ENCODE measurements at regions not wholly inside any gene's neighbourhood (a gene's known extent, or its start where the extent isn't known, plus 50 kb on each side); places are given as distances from the start of the nearest gene placed in this dataset.
A peak's percentile ranks its signal among the peaks of the same experiment; 100 is the strongest.

DNA sequence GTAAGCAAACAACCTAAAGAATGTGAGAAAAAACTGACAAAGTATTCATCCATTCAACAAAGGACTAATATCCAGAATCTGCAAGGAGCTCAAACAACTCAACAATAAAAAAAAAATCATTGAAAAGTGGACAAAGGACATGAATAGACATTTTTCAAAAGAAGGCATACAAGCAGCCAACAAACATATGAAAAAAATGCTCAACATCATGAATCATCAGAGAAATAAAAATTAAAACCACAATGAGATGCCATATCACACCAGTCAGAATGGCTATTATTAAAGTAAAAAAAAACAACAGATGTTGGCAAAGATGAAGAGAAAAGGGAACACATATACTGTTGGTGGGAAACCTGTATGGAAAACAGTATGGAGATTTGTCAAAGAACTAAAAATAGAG, 120.7 kb upstream of the ADGRL3 start:
- no peak for DNase-seq

DNA sequence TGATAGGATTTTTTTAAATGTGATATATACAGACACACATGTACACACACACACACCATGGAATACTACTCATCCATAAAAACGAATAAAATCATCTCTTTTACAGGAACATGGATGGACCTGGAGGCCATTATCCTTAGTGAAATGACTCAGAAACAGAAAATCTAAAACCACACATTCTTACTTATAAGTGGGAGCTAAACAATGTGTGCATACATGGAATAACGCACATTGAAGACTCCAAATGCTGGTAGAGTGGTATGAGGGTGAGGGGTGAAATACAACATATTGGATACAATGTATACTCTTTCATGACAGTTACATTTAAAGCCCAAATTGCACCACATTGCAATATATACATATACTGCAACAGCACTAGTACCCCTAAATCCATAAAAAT, 120.2 kb upstream of the ADGRL3 start:
- no peak for DNase-seq

DNA sequence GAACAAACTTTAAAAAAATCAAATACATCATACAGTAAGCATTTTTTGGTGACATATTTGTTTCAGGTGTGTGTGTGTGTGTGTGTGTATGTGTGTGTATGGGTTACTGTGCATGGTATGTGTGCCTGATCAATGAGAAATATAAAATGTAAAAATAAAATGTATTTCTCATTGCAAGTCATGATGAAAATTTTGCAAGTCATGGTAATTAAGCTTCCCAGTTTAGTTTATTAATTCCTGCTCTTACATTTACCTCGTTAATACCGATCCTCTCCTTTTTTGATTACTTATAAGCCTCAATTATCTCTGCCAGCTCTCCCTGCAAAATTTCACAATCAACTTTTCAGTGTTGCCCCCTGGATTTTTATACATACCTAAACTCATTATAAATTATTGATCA, 114.6 kb upstream of the ADGRL3 start:
- DNase-seq = no peak

DNA sequence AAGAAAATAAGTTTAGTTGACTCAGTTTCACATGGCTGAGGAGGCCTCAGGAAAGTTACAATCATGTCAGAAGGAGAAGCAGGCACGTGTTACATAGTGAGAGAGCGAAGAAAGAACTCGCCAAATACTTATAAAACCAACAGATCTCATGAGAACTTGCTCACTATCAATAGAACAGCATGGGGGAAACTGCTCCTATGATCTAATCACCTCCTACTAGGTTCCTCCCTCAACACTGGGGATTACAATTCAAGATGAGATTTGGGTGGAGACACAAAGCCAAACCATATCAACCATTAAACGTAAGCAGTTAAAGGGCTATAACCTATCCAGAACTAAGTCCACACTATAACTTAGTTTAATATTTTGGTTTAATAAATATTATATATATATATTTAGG, 113.8 kb upstream of the ADGRL3 start:
- no peak for DNase-seq

DNA sequence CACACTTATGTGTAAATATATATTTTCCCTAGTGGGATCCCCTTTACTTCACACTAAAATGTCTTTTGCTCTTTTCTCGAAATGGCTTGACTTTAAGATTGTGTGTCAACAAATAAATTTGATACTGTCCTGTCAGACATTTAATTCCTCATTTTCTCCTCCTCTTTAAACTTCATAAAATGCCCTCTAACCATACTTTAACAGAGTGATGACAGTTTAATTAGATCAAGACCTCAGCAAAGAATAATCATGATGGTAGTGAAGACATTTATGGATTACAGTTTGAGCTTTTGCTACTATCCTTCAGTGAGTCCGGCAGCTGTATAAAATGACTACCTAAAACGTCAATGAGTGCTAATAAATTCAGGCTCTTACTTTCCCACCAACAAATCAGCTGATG, 113.1 kb upstream of the ADGRL3 start:
- DNase-seq = no peak

DNA sequence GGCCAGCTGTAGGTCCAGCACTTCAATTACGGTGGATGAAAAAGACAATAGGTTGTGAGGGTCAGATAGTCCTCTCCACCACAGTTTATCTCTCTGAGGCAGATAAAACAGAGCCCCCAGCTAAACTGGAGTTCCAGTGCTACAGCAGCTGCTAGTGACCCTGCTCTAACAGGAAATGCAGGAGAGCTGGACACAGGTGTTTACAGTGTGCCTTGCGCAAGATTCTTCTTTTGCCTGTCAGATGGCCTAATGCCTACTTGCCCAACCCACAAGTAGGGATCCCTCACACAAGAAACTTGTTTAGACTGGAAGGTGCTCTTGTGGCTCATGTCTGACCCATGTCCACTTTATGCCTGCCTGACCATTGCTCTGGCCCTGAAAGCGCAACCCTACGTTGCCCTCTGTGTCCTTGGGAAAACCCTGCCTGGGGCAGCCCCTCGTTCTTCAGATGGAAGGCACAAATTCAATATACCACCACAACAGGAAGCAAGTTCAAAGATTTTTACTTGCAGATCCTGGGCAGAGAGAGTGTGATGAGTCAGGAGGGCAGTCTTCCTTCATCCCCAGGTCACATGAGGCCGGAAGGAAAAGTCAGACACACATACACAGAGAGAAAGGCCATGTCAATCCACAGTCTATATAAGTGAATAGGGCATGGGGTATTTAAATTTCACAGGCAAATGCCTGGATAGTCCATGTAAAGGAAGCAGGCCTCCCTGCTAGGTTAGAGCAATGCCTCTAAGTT, 105.1 kb upstream of the ADGRL3 start:
- DNase-seq = no peak

DNA sequence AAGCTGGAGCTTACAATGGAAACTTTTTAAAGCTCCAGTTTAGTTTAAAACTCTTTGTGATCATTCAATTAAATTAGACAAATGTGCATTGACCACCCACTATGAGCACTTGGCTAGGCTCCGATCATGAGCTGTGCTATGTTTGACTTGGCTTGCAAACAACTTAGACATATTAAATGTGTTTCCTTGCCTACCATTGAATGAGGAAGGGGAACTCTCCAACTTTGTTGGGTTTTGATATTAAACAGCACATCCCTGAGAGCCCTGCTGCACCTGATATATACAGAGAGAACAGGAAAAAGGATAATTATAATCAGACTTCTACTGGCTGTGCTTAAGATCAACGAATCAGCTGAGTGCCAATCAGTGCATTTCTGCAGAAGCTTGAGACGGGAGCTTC, 71.4 kb upstream of the ADGRL3 start:
- no peak for DNase-seq

DNA sequence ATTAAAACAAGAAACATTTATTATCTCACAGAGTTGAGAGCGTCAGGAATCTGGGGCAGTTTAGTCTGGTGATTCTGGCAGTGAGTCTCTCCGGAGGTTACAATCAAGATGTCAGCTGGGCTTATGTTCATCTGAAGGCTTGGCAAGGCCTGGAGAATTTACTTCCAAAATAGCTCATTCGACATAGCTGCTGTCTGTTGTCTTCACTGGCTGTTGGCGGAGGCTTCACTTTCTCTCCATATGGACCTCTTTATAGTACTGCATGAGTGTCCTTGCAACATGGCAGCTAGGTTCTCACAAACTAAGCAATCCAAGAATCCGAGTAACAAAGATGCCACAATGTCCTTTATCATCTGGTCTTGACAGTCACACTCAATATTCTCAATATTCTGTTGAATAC, 70.2 kb upstream of the ADGRL3 start:
- DNase-seq = no peak

DNA sequence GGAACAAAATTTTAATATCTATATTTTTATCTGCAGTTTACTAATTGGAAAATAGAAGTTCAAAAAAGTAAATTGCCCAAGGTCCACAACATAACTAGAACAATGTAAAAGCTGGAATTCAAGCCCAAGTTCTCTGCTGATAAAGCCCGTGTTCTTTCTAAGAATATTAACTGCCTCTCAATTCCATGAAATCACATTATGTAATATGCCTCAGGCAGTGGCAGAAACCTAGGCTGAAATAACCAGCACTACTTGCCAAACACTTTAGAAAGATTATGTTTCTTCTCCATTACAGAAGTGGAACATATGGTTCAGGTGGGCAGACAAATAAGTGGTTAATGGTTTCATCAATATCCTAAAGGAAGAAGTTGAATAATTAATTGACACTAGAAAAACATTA, 56.7 kb upstream of the ADGRL3 start:
- peak in 1 of 3 experiments; percentile 11 for DNase-seq

DNA sequence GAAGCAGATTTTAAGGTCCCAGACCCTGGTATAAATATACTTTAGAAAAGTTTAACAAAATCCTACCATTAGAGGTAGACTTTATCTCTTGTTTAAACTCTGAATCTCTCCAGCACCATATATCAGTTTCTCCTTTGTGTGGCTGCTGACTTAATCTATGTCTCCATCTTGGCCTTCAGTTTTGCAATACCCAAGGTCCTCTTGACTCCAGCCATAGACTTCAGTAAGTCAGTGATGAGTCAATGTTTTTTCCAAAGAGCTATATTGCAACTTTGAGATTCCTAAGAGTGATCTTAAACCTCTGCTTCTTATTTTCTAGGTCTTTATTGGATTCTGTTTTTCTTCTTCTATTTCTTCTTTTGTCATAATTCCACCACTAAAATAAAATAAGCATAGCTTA, 50.8 kb upstream of the ADGRL3 start:
- no peak for DNase-seq

Data from NCI-H1417 (cell line).